ENCODE measurements at regions not wholly inside any gene's neighbourhood (a gene's known extent, or its start where the extent isn't known, plus 50 kb on each side); places are given as distances from the start of the nearest gene placed in this dataset.

DNA sequence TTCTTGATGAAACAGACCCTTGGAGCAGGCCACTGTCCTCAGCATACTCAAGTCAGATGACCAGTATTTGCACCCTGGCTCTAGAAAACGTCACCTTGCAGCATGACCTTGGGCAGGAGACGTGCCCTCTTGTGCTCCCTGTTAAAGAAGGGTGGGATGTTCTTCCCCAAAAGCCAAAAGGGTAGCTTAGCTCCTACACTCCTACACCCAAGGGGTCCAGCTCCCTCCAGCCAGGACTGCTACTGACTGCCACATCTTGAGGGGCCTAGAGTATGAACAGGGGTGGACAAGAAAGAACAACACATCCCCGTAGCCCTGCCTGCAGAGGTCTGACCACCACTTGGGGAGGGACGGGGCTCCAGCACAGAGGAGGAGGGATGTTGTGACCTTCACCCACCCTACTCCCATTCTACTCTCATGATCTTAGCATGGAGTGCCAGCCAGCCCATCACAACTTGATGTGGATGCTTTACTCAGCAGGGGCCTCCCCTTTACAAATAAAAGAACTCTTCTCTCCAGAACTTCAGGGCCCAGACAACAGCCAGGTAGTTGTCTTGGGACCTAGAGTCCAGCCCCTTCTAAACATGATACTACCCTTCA, 165.3 kb upstream of the ZMIZ1 start:
- TF ChIP-seq CREB1 (IDR thresholded peaks at IDR 0.05; ENCODE audit: low read depth): no peak
- no peak for TF ChIP-seq FOXM1 (IDR thresholded peaks at IDR 0.05; ENCODE audit: borderline replicate concordance, low read depth)

Measured in Ishikawa (cell line).